ENCODE measurements at regions not wholly inside any gene's neighbourhood (a gene's known extent, or its start where the extent isn't known, plus 50 kb on each side); places are given as distances from the start of the nearest gene placed in this dataset.

DNA sequence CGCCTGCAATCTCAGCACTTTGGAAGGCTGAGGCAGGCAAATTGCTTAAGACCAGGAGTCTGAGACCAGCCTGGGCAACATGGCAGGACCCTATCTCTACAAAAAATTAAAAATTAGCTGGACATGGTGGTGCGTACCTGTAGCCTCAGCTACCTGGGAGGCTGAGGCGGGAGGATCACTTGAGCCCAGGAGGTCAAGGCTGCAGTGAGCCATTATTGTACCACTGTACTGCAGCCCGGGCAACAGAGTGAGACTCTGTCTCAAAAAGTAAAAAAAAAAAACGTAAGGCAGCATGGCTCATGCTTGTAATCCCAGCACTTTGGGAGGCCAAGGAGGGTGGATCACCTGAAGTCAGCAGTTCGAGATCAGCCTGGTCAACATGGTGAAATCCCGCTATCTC, 263.6 kb downstream of the PARN start:
- Histone ChIP-seq H3K27ac (ENCODE audit: low read length) (no peak overlapping the region), H3K36me3 (ENCODE audit: control insufficient read depth, insufficient read depth, low read length) (no peaks in the 10 kb centered on the region), H3K4me1 (ENCODE audit: control insufficient read depth, insufficient read depth, low read length) (no peaks in the 10 kb centered on the region), H3K27me3 (ENCODE audit: control insufficient read depth, insufficient read depth, low read length) (no peaks in the 10 kb centered on the region), H3K9me3 (ENCODE audit: control insufficient read depth, insufficient read depth, low read length) (no peaks in the 10 kb centered on the region), H3K4me3 (ENCODE audit: low read length) (no peak overlapping the region)
- intact Hi-C loops (cut with micrococcal nuclease), result no loop called here
- Mint-ChIP-seq H3K27me3 (ENCODE audit: low read depth in 2 of 2) (no peaks in the 10 kb centered on the region), H3K27ac (no peak overlapping the region), H3K36me3 (no peaks in the 10 kb centered on the region), H3K9me3 (no peaks in the 10 kb centered on the region), H3K4me1 (no peaks in the 10 kb centered on the region), H3K4me3 (no peak overlapping the region)
- 90% methylated on average over 7 of the region's 7 CpGs for WGBS (ENCODE audit: insufficient coverage)
- TF ChIP-seq, protein P1, sequence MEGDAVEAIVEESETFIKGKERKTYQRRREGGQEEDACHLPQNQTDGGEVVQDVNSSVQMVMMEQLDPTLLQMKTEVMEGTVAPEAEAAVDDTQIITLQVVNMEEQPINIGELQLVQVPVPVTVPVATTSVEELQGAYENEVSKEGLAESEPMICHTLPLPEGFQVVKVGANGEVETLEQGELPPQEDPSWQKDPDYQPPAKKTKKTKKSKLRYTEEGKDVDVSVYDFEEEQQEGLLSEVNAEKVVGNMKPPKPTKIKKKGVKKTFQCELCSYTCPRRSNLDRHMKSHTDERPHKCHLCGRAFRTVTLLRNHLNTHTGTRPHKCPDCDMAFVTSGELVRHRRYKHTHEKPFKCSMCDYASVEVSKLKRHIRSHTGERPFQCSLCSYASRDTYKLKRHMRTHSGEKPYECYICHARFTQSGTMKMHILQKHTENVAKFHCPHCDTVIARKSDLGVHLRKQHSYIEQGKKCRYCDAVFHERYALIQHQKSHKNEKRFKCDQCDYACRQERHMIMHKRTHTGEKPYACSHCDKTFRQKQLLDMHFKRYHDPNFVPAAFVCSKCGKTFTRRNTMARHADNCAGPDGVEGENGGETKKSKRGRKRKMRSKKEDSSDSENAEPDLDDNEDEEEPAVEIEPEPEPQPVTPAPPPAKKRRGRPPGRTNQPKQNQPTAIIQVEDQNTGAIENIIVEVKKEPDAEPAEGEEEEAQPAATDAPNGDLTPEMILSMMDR (IDR thresholded peaks at IDR 0.05), result no peak
- DNase-seq (no peak), ATAC-seq (no peak)

DNA sequence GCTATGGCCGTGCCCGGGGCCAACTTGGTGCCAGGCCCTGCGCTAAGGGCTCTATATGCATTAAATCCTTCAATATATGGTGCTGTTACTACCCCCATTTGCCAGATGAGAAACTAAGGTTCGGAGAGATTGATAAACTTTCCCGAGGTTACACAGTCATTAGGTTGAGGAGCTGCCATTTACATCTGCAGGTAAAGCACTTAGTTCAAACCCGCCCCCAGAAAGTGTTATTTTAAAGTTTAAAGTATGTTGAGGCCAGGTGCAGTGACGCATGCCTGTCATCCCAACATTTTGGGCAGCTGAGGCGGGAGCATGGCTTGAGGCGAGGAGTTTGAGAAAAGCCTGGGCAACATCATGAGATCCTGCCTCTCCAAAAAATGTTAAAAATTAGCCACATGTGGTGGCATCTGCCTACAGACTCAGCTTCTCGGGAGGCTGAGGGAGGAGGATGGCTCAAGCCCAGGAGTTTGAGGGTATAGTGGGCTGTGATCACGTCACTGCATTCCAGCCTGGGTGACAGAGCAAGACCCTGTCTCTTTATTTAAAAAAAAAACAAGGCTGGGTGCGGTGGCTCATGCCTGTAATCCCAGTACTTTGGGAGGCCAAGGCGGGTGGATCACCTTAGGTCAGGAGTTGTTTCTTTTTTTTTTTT, 264.7 kb downstream of the PARN start:
- DNase-seq (no peak), ATAC-seq (no peak)
- no peaks in the 10 kb centered on the region for H3K9me3 Mint-ChIP-seq
- H3K27ac Mint-ChIP-seq, result no peak overlapping the region
- no peaks in the 10 kb centered on the region for H3K4me1 Mint-ChIP-seq
- intact Hi-C loops (cut with micrococcal nuclease), result no loop called here
- H3K4me3 Mint-ChIP-seq, result no peak overlapping the region
- no peaks in the 10 kb centered on the region for H3K36me3 ChIP-seq (ENCODE audit: control insufficient read depth, insufficient read depth, low read length)
- H3K27me3 ChIP-seq (ENCODE audit: control insufficient read depth, insufficient read depth, low read length), result no peaks in the 10 kb centered on the region
- TF ChIP-seq, protein P1 (IDR thresholded peaks at IDR 0.05), result no peak
- H3K4me1 ChIP-seq (ENCODE audit: control insufficient read depth, insufficient read depth, low read length), result no peaks in the 10 kb centered on the region
- H3K9me3 ChIP-seq (ENCODE audit: control insufficient read depth, insufficient read depth, low read length), result no peaks in the 10 kb centered on the region
- no peaks in the 10 kb centered on the region for H3K36me3 Mint-ChIP-seq
- 91% methylated on average over 11 of the region's 13 CpGs for WGBS (ENCODE audit: insufficient coverage)
- no peaks in the 10 kb centered on the region for H3K27me3 Mint-ChIP-seq (ENCODE audit: low read depth in 2 of 2)
- H3K27ac ChIP-seq (ENCODE audit: low read length), result no peak overlapping the region
- H3K4me3 ChIP-seq (ENCODE audit: low read length), result no peak overlapping the region

DNA sequence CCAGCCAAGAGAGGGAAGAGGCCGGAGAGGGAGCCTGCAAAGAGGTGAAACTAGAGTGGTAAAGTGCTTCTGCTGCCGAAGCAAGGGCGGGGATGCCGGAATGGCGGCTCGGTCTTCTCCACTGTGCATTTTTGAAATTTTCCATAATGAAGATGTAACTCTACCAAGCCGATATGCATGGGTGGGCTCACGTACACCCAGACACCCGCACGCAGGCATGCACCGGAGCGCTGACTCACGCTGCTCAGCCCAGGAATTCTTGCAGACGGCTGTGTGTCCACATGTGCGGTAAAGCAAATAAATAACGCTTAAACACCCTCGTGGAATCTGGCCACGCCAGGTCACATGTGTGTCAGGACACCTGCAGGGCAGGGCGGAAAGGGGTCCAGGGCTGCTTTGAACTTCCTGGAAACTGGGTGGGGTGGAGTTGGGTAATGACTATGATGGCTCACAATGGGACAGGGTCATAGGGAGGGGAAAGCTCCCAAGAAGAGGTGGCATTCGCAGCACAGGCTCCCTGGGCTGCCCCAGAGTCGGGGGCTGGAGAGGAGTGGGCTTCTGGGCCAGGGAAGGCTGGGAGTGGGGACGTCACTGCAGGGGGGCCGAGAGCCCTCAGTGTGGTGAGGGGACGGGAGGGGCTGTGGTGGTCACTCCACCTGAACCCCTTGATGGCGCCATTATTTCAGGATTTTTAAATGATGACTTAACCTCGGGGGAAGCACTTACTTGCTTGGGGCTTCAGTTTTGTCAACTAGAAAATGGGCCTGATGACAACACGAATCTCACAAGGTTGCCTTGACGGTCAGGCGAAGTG, 265.5 kb downstream of the PARN start:
- DNase-seq (no peak), ATAC-seq (no peak)
- Histone ChIP-seq H3K4me1 (ENCODE audit: control insufficient read depth, insufficient read depth, low read length) (no peaks in the 10 kb centered on the region), H3K9me3 (ENCODE audit: control insufficient read depth, insufficient read depth, low read length) (no peaks in the 10 kb centered on the region), H3K27me3 (ENCODE audit: control insufficient read depth, insufficient read depth, low read length) (no peaks in the 10 kb centered on the region), H3K36me3 (ENCODE audit: control insufficient read depth, insufficient read depth, low read length) (no peaks in the 10 kb centered on the region), H3K4me3 (ENCODE audit: low read length) (no peak overlapping the region), H3K27ac (ENCODE audit: low read length) (no peak overlapping the region)
- Mint-ChIP-seq H3K27me3 (ENCODE audit: low read depth in 2 of 2) (no peaks in the 10 kb centered on the region), H3K27ac (no peak overlapping the region), H3K36me3 (no peaks in the 10 kb centered on the region), H3K4me3 (no peak overlapping the region), H3K9me3 (no peaks in the 10 kb centered on the region), H3K4me1 (no peaks in the 10 kb centered on the region)
- WGBS (ENCODE audit: insufficient coverage), result 81% methylated on average over 29 of the region's 29 CpGs
- intact Hi-C loops (cut with micrococcal nuclease), result no loop called here
- TF ChIP-seq, protein P1 (IDR thresholded peaks at IDR 0.05), result no peak

DNA sequence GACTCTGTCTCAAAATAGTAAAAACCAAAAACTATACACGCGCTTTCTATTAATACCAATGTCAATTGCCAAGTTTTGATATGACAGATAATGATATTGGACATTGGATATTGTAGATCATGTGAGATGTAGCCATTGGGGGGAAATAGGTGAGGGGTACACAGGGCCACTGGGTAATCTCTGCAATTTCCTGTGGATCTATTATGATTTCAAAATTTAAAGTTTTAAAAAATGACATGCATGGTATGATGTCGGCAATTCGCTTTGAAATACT, 266.0 kb downstream of the PARN start:
- Mint-ChIP-seq H3K27ac (no peak overlapping the region), H3K9me3 (no peaks in the 10 kb centered on the region), H3K36me3 (no peaks in the 10 kb centered on the region), H3K27me3 (ENCODE audit: low read depth in 2 of 2) (no peaks in the 10 kb centered on the region), H3K4me3 (no peak overlapping the region), H3K4me1 (no peaks in the 10 kb centered on the region)
- no peak for ATAC-seq
- Histone ChIP-seq H3K27ac (ENCODE audit: low read length) (no peak overlapping the region), H3K36me3 (ENCODE audit: control insufficient read depth, insufficient read depth, low read length) (no peaks in the 10 kb centered on the region), H3K27me3 (ENCODE audit: control insufficient read depth, insufficient read depth, low read length) (no peaks in the 10 kb centered on the region), H3K9me3 (ENCODE audit: control insufficient read depth, insufficient read depth, low read length) (no peaks in the 10 kb centered on the region), H3K4me1 (ENCODE audit: control insufficient read depth, insufficient read depth, low read length) (no peaks in the 10 kb centered on the region), H3K4me3 (ENCODE audit: low read length) (no peak overlapping the region)
- intact Hi-C loops (cut with micrococcal nuclease), result no loop called here
- no peak for DNase-seq
- TF ChIP-seq, protein P1 (IDR thresholded peaks at IDR 0.05), result no peak
- 76% methylated on average over 2 of the region's 4 CpGs for WGBS (ENCODE audit: insufficient coverage)

Data from natural killer cell (primary cell).